COLO668 (cell line): ENCODE measurements at regions not wholly inside any gene's neighbourhood (a gene's known extent, or its start where the extent isn't known, plus 50 kb on each side); places are given as distances from the start of the nearest gene placed in this dataset.
"Not testable (repeated sequence)": the region's sequence is repeated elsewhere in the genome, so short reads cannot be mapped to it uniquely, and the experiment has no call there.

Source experiments
- DNase-seq: peaks from one replicate; lab custom pipeline; 2025; ENCODE audit not compliant: unreplicated experiment; lab: John Stamatoyannopoulos, UW

DNA sequence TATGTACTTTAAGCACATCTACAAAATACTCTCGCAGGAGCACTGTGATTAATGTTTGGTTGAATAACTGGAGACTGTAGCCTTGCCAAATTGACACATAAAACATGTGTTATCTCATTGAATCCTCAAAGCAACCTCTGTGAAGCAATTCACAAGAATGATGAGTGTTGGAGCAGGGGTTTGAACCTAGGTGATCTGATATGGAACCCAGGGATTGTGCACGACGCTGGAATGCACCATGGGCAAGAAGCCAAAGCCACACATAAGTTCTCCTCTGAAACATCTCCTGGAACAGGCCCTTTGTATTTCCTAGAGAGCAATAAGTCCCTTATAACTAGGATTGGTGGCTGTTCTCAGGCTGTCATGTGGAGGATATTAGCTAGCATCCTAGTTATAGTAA, 124.6 kb upstream of the IVNS1ABP start:
- DNase-seq: no peak

DNA sequence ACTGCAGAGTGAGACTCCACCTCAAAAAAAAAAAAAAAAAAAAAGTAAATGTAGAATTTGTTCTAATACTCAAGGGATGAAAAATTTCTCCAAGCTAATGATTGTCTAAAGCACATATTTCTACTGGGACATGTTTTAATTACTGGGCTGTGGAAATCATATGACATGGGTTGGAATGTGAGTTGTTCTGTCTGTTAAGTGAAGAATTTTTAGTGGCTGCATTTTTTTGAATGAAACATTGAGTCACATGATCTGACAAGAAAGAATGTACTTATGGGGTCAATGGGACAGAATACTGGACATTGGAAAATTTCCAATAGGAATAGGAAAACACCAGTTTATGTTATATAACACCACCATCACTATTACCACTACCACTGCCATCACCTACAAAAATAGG, 123.8 kb upstream of the IVNS1ABP start:
- no peak for DNase-seq

GRCh38 chr1:185439727-185440415, 122.8 kb upstream of the IVNS1ABP start:
- no peak for DNase-seq

- no peak for DNase-seq
Observed at GRCh38 chr1:185438936-185439335, 121.9 kb upstream of the IVNS1ABP start.

- no peak for DNase-seq
Observed at GRCh38 chr1:185435696-185436379, 118.8 kb upstream of the IVNS1ABP start.

DNA sequence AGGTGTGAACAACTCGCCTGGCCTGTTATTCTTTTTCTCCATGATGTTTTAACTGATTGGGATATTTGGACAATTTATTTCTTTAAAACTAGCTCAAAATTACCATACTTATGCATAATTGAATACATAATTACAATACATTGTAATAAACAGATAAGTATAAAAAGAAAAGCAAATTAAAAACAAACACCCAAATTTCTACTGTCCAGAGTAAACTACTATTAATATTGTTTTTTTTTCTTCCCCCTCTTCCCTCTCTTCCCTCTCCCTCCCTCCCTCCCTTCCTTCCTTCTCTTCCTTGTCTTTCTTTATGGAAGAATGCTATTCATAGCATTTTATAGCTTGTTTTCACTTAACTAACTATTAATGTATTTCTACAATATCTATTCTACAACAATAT, 117.7 kb upstream of the IVNS1ABP start:
- no peak for DNase-seq

- DNase-seq: no peak
Observed at GRCh38 chr1:185433667-185434066, 116.6 kb upstream of the IVNS1ABP start.

- DNase-seq: no peak
Observed at GRCh38 chr1:185432948-185433347, 115.9 kb upstream of the IVNS1ABP start.

DNA sequence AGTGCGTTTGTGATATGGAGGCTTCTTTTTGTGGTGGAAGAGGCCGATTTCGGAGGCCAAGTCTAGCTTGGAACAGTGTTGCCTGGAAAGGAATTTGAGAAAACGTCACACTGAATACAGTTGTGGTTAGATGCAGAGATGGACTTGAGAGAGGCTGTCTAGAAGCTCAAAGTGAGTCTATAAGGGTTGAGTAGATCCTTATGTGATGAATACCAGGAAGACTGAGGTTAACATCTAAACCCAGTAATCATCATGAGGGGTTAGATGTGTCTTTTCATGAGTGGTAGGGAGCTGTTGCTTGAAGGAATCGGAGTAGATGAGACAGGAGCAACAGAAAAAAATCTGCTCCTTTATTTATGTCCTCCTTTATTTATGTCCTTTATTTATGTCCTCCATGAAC, 114.6 kb upstream of the IVNS1ABP start:
- DNase-seq: no peak

DNA sequence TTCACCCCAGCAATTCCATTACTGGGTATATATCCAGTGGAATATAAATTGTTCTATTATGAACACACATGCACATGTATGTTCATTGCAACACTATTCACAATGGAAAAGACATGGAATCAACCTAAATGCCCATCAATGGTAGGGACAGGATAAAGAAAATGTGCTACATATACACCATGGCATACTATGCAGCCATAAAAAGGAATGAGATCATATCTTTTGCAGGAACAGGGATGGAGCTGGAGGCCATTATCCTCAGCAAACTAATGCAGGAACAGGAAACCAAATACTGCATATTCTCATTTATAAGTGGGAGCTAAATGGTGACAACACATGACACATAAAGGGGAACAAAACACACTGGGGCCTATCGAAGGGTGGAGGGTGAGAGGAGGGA, 112.6 kb upstream of the IVNS1ABP start:
- DNase-seq: not testable (repeated sequence)

GRCh38 chr1:185427776-185428175, 110.7 kb upstream of the IVNS1ABP start:
- no peak for DNase-seq

DNA sequence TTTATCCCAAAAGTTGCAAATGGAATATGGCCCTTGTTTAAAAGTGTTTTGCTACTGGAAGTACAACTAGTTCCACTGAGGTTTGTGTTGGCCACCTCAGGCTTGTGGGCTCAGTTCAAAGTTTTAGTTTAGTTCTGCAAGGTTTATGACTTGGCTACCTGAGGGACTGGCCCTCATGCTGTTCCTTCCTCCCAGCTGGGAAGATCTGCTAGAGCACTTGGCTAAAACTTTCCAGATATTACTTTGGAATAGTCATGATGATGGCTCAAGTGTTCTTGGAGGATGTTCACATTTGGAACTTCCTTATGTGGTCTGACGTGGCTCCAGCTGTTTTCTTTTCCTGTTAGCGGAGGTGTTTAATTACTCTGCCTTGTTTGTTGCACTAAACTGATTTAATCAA, 110.2 kb upstream of the IVNS1ABP start:
- no peak for DNase-seq

- no peak for DNase-seq
Observed at GRCh38 chr1:185426848-185427247, 109.8 kb upstream of the IVNS1ABP start.

DNA sequence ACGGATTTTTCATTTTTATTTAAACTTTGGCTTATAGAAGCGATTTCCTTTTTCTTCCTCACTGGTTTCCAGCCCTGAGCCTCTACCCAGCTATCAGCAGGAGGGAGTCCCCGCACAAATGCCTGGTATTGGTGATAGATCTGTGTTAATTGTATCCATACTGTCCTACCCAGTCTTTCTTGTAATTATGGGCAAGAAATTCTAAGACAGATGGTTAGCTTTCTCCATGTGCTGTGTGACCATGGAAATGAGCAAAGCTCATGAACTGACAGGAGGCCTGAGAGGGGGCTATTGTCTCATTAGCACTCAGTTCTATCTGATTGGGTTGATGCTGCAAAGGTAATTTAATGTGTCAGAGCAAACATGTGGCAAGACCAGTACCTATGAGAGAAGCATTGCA, 108.1 kb upstream of the IVNS1ABP start:
- no peak for DNase-seq

- DNase-seq: no peak
Observed at GRCh38 chr1:185421485-185422107, 104.6 kb upstream of the IVNS1ABP start.

DNA sequence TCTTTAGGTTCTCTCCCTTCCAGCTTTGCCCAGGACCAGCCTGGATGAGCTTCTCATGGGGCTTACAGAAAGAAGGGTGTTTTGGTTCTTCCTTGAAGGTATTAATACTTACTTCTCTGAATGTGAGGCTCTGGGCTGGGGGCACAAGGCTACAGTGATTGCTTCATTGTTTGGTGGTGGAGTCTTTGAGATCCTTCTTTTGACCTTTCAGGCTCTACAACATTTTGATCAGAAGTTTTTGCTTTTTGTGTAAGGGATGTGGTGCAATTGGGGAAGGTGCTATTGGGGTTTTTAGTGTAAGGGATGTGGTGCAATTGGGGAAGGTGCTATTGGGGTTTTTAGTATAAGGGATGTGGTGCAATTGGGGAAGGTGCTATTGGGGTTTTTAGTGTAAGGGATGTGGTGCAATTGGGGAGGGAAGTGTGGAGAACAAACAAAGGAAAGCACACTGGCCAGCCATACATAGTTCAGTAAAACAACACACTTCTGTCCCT, 103.6 kb upstream of the IVNS1ABP start:
- DNase-seq: no peak

DNA sequence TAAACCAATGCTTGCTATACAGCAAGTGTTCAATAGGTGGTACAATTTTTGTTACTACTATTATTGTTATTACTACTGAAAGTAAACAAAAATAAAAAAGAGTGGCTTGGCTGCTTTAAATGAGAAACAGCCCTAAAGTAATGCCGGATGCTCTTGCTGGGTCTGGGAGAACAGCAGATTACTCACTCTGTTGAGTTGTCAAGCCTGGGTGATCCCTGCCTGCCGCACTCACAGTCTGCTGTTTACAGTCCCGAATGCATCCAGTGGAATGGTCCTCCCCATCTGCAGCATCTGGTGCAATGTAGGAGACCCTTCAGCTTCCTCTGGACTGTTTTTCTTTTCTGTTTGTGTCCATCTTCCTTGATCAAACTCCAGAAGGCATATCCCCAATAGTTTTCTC, 102.7 kb upstream of the IVNS1ABP start:
- no peak for DNase-seq

GRCh38 chr1:185418472-185418871, 101.4 kb upstream of the IVNS1ABP start:
- DNase-seq: no peak

DNA sequence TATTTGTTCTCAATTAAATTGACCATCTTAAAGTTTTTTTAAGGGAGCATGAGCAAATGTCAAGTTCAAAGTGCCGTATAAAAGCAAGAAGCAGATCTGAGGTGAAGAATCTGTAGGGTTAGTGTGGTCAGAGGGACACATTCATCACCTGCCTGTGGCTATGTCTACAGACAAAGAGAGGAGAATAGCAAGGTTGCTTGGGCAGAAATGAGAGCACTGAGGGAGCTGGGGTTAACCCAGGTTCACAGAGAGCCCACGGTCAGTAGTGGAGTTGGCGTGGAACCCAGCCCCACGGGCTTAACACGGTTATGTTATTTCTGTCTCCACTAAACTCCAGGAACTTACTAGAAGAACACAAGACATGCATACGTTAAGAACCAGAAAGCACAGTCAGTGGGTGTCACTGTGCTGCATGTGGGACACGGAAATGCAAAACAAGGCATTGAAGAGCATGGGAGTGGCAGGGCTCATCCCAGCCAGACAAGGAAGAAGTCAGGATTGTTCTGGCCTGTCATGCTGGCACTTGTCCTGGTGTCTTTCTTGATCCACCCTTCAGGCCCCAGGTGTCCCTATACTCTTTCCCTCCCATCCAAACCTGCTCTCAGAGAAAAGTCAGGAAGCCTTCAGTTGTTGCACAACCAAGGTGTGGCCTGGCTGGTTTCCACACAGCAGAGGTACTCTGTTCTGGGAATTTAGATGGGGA, 95.5 kb upstream of the IVNS1ABP start:
- DNase-seq: no peak

GRCh38 chr1:185409763-185410528, 92.9 kb upstream of the IVNS1ABP start:
- no peak for DNase-seq

- no peak for DNase-seq
Observed at GRCh38 chr1:185409345-185409744, 92.3 kb upstream of the IVNS1ABP start.
